ENCODE measurements at regions not wholly inside any gene's neighbourhood (a gene's known extent, or its start where the extent isn't known, plus 50 kb on each side); places are given as distances from the start of the nearest gene placed in this dataset.

DNA sequence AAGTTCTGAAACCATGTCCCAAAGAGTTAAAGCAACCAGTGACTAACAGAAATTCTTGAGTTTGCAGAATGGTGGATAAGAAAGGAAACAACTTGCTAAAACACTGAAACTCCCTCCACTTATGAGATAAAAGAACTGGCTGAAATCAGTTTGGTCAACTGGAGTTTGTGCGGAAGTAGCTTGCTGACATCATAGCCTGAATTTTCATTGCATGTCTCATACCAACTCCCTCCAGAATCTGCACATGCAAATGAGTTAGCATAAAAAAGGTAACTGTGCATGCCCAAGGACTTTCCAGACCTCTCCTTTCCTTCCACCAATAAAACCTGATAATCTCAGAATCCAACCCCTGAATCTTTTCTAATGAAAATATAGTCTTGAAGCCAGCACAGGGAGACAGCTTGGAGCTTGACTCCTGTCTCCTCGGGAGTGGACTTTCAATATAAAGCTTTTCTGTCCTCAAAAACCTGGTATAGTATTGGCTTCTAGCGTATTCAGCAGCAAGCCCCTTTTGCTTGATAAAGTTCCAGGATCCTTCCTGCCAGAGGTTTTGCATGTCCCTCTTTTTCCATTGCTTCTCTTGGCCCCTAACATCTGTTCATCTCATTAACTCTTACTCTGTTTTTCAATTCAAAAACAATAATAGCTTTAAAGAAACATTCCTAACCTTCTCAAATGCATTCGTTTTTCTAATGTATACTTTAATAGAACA lies 785.8 kb upstream of the ADGRL4 start:
- TF ChIP-seq, protein P1, sequence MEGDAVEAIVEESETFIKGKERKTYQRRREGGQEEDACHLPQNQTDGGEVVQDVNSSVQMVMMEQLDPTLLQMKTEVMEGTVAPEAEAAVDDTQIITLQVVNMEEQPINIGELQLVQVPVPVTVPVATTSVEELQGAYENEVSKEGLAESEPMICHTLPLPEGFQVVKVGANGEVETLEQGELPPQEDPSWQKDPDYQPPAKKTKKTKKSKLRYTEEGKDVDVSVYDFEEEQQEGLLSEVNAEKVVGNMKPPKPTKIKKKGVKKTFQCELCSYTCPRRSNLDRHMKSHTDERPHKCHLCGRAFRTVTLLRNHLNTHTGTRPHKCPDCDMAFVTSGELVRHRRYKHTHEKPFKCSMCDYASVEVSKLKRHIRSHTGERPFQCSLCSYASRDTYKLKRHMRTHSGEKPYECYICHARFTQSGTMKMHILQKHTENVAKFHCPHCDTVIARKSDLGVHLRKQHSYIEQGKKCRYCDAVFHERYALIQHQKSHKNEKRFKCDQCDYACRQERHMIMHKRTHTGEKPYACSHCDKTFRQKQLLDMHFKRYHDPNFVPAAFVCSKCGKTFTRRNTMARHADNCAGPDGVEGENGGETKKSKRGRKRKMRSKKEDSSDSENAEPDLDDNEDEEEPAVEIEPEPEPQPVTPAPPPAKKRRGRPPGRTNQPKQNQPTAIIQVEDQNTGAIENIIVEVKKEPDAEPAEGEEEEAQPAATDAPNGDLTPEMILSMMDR (IDR thresholded peaks at IDR 0.05) = no peak
- H3K9me3 ChIP-seq = peaks cover 0 to 14% of the 10 kb centered on the region in 2 donors
- H3K36me3 ChIP-seq = no peaks in the 10 kb centered on the region
- no peak for DNase-seq (ENCODE audit: low spot score)
- H3K4me3 ChIP-seq = no peak overlapping the region
- H3K27me3 ChIP-seq = no peaks in the 10 kb centered on the region
- peak overlapping the region in 1 of 2 donors; percentile 20 for H3K27ac ChIP-seq
- no peaks in the 10 kb centered on the region for H3K4me1 ChIP-seq

DNA sequence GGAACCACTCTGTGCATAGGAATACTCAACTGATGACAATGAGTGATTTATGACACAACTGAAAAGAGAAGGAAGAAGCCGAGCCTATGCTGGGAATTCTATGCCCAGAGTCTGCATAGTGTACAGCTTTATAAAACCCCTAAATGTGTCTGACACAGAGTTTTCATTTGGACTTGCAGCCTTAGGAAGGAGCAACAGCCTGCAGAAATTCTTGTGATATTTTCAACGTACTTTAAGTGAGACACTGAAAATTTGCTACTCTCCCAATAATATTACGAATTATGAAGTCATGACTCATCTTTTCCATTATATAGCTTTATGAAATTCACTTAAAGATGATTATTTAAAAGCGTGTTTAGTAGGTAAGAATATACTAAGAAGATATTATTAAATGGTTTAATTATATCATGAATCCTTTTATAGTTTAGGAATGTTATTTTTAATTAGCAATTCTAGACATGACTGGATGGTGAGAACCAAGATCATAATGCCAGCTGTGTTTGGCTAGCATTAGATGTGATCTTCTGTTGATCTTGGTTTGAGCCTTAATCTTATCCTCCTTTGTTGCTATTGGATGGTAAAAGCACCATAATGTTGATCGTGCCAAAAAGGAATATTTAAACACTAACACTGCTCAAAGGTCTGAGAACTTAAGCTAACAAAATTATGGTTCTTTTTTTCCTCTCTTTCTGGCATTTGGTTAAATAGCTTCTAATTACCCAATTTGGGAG lies 785.1 kb upstream of the ADGRL4 start:
- no peak overlapping the region for H3K4me3 ChIP-seq
- peak overlapping the region in 1 of 2 donors; percentile 20 for H3K27ac ChIP-seq
- no peaks in the 10 kb centered on the region for H3K36me3 ChIP-seq
- no peaks in the 10 kb centered on the region for H3K4me1 ChIP-seq
- H3K9me3 ChIP-seq = peaks cover 0 to 14% of the 10 kb centered on the region in 2 donors
- TF ChIP-seq, protein P1 (IDR thresholded peaks at IDR 0.05) = no peak
- no peak for DNase-seq (ENCODE audit: low spot score)
- H3K27me3 ChIP-seq = no peaks in the 10 kb centered on the region

DNA sequence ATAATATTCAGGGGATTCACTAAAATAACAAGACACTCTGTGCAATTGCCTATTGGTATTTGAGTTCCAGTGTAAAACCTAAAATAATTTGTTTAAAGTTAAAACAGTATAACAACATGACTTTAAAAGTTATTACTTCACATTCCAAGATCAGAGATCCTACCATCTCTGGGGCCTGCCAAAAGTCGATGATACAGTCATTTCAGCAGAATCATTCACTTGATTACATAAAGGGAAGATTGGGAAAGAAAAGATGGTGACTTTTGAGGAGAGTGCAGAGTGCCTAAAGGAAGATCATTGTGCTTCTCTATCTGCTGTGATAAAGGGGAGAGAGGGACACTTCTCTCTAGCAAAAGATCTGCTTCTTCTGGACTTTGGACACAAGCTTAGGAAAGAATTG lies 784.4 kb upstream of the ADGRL4 start:
- TF ChIP-seq, protein P1 (IDR thresholded peaks at IDR 0.05) = no peak
- Histone ChIP-seq H3K27me3 (no peaks in the 10 kb centered on the region), H3K27ac (no peak overlapping the region)

DNA sequence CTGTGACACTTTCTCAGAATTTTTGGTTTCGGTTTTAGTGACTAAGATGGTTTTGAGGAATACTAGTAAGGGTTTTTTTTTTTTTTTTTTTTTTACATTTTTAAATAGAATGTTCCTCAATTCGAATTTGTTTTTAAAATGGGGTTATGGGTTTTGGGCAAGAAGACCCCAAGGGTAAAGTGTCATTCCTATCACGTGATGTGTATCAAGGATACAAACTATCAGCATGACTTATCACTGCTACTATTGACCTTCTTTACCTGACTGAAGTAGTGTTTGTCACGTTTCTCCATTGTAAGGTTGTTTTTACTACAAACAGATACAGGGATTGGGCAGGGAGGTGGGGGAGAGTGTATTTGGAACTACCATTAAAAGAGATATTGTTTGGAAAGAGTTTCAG lies 781.1 kb upstream of the ADGRL4 start:
- Histone ChIP-seq H3K4me3 (no peak overlapping the region), H3K27ac (no peak overlapping the region), H3K36me3 (no peaks in the 10 kb centered on the region), H3K4me1 (no peaks in the 10 kb centered on the region), H3K9me3 (no peaks in the 10 kb centered on the region), H3K27me3 (no peaks in the 10 kb centered on the region)
- no peak for DNase-seq (ENCODE audit: low spot score)
- TF ChIP-seq, protein P1 (IDR thresholded peaks at IDR 0.05) = no peak

More for the DNA sequence above, 784.4 kb upstream of the ADGRL4 start:
- Histone ChIP-seq H3K4me3 (no peak overlapping the region), H3K9me3 (peaks cover 0 to 14% of the 10 kb centered on the region in 2 donors), H3K4me1 (no peaks in the 10 kb centered on the region), H3K36me3 (no peaks in the 10 kb centered on the region)
- no peak for DNase-seq (ENCODE audit: low spot score)

DNA sequence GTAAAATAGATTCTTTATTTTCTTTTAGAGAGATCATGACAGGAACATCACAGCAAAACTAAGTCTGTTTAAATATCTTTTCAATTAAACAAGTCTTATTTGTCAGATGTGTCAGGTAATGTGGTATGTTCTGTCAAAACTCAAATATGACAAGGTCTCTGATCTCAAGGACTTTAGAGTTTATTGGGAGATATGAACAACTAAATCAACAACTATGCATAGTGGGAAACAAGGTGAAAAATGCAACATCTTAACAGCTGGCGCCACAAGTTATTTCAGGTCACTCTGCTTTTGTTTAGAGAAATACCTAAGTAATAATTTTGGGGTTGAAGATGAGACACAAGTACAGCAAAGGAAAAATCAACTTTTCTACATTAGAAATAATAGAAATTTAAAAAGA lies 779.4 kb upstream of the ADGRL4 start:
- H3K27me3 ChIP-seq = no peaks in the 10 kb centered on the region
- H3K4me1 ChIP-seq = no peaks in the 10 kb centered on the region
- H3K36me3 ChIP-seq = no peaks in the 10 kb centered on the region
- TF ChIP-seq, protein P1 (IDR thresholded peaks at IDR 0.05) = no peak
- no peaks in the 10 kb centered on the region for H3K9me3 ChIP-seq
- H3K27ac ChIP-seq = no peak overlapping the region
- DNase-seq (ENCODE audit: low spot score) = no peak
- H3K4me3 ChIP-seq = no peak overlapping the region

Measured in right atrium auricular region (tissue), 2 donors.